K562 (cell line): ENCODE measurements at regions not wholly inside any gene's neighbourhood (a gene's known extent, or its start where the extent isn't known, plus 50 kb on each side); places are given as distances from the start of the nearest gene placed in this dataset.

ENCODE experiments used
- ATAC-seq: fragments of 200-7000 bp; cut with Tn5 transposase; 3 replicates; pipeline ENCODE4 v1.9.1; 2020; ENCODE audit warnings: moderate library complexity
- BruUV-seq: library from RNA; stranded (reverse); fragments of 400-500 nt; replicated peaks from 2 replicates; lab custom pipeline; 2021; lab: Mats Ljungman, UMichigan
- CTCF ChIA-PET: fragments of 300-600 bp; formaldehyde crosslinking; extraction: SDS; loops from one replicate; lab custom pipeline; 2021; ENCODE audit warnings: low intra/inter-chr PET ratio; lab: Yijun Ruan, JAX
- POLR2A ChIA-PET: fragments of 300-600, 350-650 bp; sonication (Branson Sonifier 250); formaldehyde crosslinking; extraction: SDS; loops from one replicate; lab custom pipeline; 2021; ENCODE audit warnings: antibody characterized with exemption, inconsistent platforms; lab: Yijun Ruan, JAX
- DNase-seq, 4 experiments: peaks; one replicate each; pipeline versions ENCODE4 v3.0.0 to v3.0.0-alpha.2; 2011 to 2018; ENCODE audit warnings: low spot score in 3 of 4, mixed read lengths in 3 of 4; ENCODE audit errors: extremely low read depth in 1 of 4
- FAIRE-seq: peaks from 2 replicates; lab custom pipeline; 2011; peaks lifted over from hg19 to GRCh38; lab: Jason Lieb, UNC
- H2AFZ ChIP-seq: 2 replicates; pipeline ENCODE4 v1.6.0; 2011; ENCODE audit warnings: low read depth, low read length, control low read depth, inconsistent platforms
- H3K27ac ChIP-seq: fragments of 200-600 bp; 3 replicates; pipeline ENCODE4 v1.8.0; 2011; ENCODE audit warnings: low read depth, mild to moderate bottlenecking, control low read depth, inconsistent platforms, low read length, moderate library complexity, mixed read lengths; ENCODE audit errors: extremely low read depth
- H3K27me3 ChIP-seq, 2 experiments: fragments of 300-600 bp in 1 of 2; 2 replicates in 1 of 2; 3 replicates in 1 of 2; pipeline versions ENCODE4 v1.6.0 to v1.8.0; 2011; ENCODE audit warnings: inconsistent platforms in 2 of 2, low read length in 2 of 2, mild to moderate bottlenecking in 1 of 2, mixed read lengths in 1 of 2, moderate library complexity in 1 of 2; ENCODE audit not compliant: control insufficient read depth in 2 of 2, insufficient read depth in 2 of 2
- H3K36me3 ChIP-seq: fragments of 300-600 bp; 3 replicates; pipeline ENCODE4 v1.8.0; 2011; ENCODE audit warnings: mild to moderate bottlenecking, low read length, inconsistent platforms; ENCODE audit not compliant: control insufficient read depth, insufficient read depth
- H3K4me1 ChIP-seq, 2 experiments: fragments of 200-600 bp in 1 of 2; replicated peaks in 1 of 2; 2 replicates in 1 of 2; 3 replicates in 1 of 2; pipeline versions ENCODE4 v1.5.1 to v1.8.0; 2011; ENCODE audit warnings: inconsistent platforms in 2 of 2, low read length in 2 of 2, mild to moderate bottlenecking in 1 of 2, mixed read lengths in 1 of 2, moderate library complexity in 1 of 2; ENCODE audit not compliant: control insufficient read depth in 2 of 2, insufficient read depth in 2 of 2
- H3K4me2 ChIP-seq: 2 replicates; pipeline ENCODE4 v1.6.1; 2011; ENCODE audit warnings: low read length, control low read depth, inconsistent platforms, mixed read lengths; ENCODE audit not compliant: insufficient read depth
- H3K4me3 ChIP-seq: fragments of 200-600 bp; sonication (generic), shearing (Covaris generic); 2 replicates; pipeline ENCODE4 v1.5.1; 2016; ENCODE audit warnings: control low read depth, inconsistent platforms
- H3K79me2 ChIP-seq: fragments of 200-600 bp; 3 replicates; pipeline ENCODE4 v1.8.0; 2011; ENCODE audit warnings: low read length, inconsistent platforms; ENCODE audit not compliant: control insufficient read depth, insufficient read depth
- H3K9ac ChIP-seq, 2 experiments: 2 replicates each; pipeline versions ENCODE4 v1.6.0 to v1.6.1; 2011; ENCODE audit warnings: low read depth in 2 of 2, low read length in 2 of 2, control low read depth in 1 of 2, inconsistent platforms in 1 of 2, mild to moderate bottlenecking in 1 of 2, mixed read lengths in 1 of 2; ENCODE audit not compliant: insufficient read depth in 1 of 2
- H3K9me1 ChIP-seq: one replicate; pipeline ENCODE4 v1.6.0; 2011; ENCODE audit warnings: inconsistent platforms, mild to moderate bottlenecking, low read length, moderate library complexity; ENCODE audit not compliant: control insufficient read depth, insufficient read depth
- H3K9me3 ChIP-seq: replicated peaks from 2 replicates; pipeline ENCODE4 v1.5.1; 2011; ENCODE audit warnings: low read depth, low read length, inconsistent platforms; ENCODE audit not compliant: control insufficient read depth, insufficient read depth
- H4K20me1 ChIP-seq: replicated peaks from 2 replicates; pipeline ENCODE4 v1.6.1; 2011; ENCODE audit warnings: low read length, inconsistent platforms, mixed read lengths; ENCODE audit not compliant: control insufficient read depth, insufficient read depth
- ETS2 ChIP-seq: IDR thresholded peaks from 2 replicates; pipeline ENCODE4 v1.6.1; 2016; ENCODE audit warnings: borderline replicate concordance, missing genetic modification characterization, mild to moderate bottlenecking, moderate library complexity, missing compliant biosample characterization; ENCODE audit not compliant: poor library complexity, severe bottlenecking
- LEF1 ChIP-seq: fragments of 450-650 bp; IDR thresholded peaks from 2 replicates; pipeline ENCODE4 v1.6.1; 2016; ENCODE audit warnings: mild to moderate bottlenecking
- MAFK ChIP-seq: IDR thresholded peaks from 2 replicates; pipeline ENCODE4 v1.6.1; 2011; ENCODE audit warnings: low read length, improper control_type of control experiment
- MTA1 ChIP-seq: fragments of 450-650 bp; IDR thresholded peaks from 2 replicates; pipeline ENCODE4 v1.6.1; 2017; ENCODE audit warnings: borderline replicate concordance
- NCOR1 ChIP-seq: fragments of 450-650 bp; IDR thresholded peaks from 2 replicates; pipeline ENCODE4 v1.6.1; 2016; ENCODE audit warnings: mild to moderate bottlenecking, moderate library complexity
- POLR2AphosphoS5 ChIP-seq: IDR thresholded peaks from 2 replicates; pipeline ENCODE4 v1.6.1; 2011; ENCODE audit warnings: mild to moderate bottlenecking, low read depth, low read length, moderate library complexity; ENCODE audit not compliant: control insufficient read depth, insufficient read depth
- ZC3H11A ChIP-seq: IDR thresholded peaks from 2 replicates; pipeline ENCODE4 v1.6.1; 2012; ENCODE audit warnings: low read depth, low read length, improper control_type of control experiment
- ZNF217 ChIP-seq: sonication (generic); formaldehyde crosslinking; IDR thresholded peaks from 2 replicates; pipeline ENCODE4 v1.8.0; 2022; ENCODE audit warnings: mild to moderate bottlenecking, missing genetic modification reagents
- ZNF644 ChIP-seq: fragments of 200-800 bp; sonication (Bioruptor generic); IDR thresholded peaks from 2 replicates; pipeline ENCODE4 v1.6.1; 2016; ENCODE audit warnings: low read depth, missing genetic modification characterization, missing compliant biosample characterization
- WGBS: fragments of 100-300 bp; shearing (Covaris generic); methylation state at CpG from one replicate; pipeline ENCODE4 v1.1.6; 2016; ENCODE audit warnings: low coverage, mixed read lengths; ENCODE audit not compliant: insufficient coverage; ENCODE audit errors: missing lambda C conversion rate; 5-methylcytosine and 5-hydroxymethylcytosine counted together
- in situ Hi-C: fragments of 300-500 bp; cut with MboI; formaldehyde crosslinking; loops from 4 replicates; pipeline ENCODE4 v1.15.0; 2018; ENCODE audit warnings: inconsistent platforms, mixed read lengths
- intact Hi-C: fragments of 100-400 bp; cut with micrococcal nuclease; formaldehyde crosslinking; loops from 2 replicates; pipeline ENCODE4 v1.14.2; 2022
- TF ChIP-seq, protein P1 (sequence below): fragments of 450-650 bp; IDR thresholded peaks from 2 replicates; pipeline ENCODE4 v1.6.1; 2016; ENCODE audit warnings: mild to moderate bottlenecking, moderate library complexity
- TF ChIP-seq, protein P2 (sequence below): fragments of 250-450 bp; sonication (Bioruptor Pico); IDR thresholded peaks from 2 replicates; pipeline ENCODE4 v1.4.0; 2020; ENCODE audit warnings: mild to moderate bottlenecking, moderate library complexity

DNA sequence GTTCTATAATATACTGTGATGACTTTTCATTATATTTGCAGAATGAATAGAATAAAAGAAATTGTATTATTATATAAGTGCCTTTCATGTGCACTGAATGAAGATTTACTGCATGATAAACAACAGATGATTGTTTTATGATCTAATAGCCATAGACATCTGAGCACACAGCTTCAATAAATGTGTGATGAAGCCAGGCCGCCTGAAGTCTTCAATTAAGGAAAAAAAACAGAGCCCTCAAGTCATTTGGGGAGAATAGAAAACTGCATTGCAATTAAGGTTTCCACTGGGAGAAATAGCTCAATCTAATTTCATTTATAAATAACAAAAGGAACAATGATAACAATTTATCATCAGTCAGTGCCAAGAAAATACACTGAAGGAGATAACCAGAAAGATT lies 955.2 kb downstream of the FSTL5 start:
- in situ Hi-C loops = no loop called here
- TF ChIP-seq NCOR1 (no peak), MAFK (no peak), ZNF217 (no peak), MTA1 (no peak), ETS2 (no peak), LEF1 (no peak), ZNF644 (tag) (no peak), POLR2AphosphoS5 (no peak), ZC3H11A (no peak)
- TF ChIP-seq, protein P1, sequence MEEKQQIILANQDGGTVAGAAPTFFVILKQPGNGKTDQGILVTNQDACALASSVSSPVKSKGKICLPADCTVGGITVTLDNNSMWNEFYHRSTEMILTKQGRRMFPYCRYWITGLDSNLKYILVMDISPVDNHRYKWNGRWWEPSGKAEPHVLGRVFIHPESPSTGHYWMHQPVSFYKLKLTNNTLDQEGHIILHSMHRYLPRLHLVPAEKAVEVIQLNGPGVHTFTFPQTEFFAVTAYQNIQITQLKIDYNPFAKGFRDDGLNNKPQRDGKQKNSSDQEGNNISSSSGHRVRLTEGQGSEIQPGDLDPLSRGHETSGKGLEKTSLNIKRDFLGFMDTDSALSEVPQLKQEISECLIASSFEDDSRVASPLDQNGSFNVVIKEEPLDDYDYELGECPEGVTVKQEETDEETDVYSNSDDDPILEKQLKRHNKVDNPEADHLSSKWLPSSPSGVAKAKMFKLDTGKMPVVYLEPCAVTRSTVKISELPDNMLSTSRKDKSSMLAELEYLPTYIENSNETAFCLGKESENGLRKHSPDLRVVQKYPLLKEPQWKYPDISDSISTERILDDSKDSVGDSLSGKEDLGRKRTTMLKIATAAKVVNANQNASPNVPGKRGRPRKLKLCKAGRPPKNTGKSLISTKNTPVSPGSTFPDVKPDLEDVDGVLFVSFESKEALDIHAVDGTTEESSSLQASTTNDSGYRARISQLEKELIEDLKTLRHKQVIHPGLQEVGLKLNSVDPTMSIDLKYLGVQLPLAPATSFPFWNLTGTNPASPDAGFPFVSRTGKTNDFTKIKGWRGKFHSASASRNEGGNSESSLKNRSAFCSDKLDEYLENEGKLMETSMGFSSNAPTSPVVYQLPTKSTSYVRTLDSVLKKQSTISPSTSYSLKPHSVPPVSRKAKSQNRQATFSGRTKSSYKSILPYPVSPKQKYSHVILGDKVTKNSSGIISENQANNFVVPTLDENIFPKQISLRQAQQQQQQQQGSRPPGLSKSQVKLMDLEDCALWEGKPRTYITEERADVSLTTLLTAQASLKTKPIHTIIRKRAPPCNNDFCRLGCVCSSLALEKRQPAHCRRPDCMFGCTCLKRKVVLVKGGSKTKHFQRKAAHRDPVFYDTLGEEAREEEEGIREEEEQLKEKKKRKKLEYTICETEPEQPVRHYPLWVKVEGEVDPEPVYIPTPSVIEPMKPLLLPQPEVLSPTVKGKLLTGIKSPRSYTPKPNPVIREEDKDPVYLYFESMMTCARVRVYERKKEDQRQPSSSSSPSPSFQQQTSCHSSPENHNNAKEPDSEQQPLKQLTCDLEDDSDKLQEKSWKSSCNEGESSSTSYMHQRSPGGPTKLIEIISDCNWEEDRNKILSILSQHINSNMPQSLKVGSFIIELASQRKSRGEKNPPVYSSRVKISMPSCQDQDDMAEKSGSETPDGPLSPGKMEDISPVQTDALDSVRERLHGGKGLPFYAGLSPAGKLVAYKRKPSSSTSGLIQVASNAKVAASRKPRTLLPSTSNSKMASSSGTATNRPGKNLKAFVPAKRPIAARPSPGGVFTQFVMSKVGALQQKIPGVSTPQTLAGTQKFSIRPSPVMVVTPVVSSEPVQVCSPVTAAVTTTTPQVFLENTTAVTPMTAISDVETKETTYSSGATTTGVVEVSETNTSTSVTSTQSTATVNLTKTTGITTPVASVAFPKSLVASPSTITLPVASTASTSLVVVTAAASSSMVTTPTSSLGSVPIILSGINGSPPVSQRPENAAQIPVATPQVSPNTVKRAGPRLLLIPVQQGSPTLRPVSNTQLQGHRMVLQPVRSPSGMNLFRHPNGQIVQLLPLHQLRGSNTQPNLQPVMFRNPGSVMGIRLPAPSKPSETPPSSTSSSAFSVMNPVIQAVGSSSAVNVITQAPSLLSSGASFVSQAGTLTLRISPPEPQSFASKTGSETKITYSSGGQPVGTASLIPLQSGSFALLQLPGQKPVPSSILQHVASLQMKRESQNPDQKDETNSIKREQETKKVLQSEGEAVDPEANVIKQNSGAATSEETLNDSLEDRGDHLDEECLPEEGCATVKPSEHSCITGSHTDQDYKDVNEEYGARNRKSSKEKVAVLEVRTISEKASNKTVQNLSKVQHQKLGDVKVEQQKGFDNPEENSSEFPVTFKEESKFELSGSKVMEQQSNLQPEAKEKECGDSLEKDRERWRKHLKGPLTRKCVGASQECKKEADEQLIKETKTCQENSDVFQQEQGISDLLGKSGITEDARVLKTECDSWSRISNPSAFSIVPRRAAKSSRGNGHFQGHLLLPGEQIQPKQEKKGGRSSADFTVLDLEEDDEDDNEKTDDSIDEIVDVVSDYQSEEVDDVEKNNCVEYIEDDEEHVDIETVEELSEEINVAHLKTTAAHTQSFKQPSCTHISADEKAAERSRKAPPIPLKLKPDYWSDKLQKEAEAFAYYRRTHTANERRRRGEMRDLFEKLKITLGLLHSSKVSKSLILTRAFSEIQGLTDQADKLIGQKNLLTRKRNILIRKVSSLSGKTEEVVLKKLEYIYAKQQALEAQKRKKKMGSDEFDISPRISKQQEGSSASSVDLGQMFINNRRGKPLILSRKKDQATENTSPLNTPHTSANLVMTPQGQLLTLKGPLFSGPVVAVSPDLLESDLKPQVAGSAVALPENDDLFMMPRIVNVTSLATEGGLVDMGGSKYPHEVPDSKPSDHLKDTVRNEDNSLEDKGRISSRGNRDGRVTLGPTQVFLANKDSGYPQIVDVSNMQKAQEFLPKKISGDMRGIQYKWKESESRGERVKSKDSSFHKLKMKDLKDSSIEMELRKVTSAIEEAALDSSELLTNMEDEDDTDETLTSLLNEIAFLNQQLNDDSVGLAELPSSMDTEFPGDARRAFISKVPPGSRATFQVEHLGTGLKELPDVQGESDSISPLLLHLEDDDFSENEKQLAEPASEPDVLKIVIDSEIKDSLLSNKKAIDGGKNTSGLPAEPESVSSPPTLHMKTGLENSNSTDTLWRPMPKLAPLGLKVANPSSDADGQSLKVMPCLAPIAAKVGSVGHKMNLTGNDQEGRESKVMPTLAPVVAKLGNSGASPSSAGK = no peak
- TF ChIP-seq, protein P2, sequence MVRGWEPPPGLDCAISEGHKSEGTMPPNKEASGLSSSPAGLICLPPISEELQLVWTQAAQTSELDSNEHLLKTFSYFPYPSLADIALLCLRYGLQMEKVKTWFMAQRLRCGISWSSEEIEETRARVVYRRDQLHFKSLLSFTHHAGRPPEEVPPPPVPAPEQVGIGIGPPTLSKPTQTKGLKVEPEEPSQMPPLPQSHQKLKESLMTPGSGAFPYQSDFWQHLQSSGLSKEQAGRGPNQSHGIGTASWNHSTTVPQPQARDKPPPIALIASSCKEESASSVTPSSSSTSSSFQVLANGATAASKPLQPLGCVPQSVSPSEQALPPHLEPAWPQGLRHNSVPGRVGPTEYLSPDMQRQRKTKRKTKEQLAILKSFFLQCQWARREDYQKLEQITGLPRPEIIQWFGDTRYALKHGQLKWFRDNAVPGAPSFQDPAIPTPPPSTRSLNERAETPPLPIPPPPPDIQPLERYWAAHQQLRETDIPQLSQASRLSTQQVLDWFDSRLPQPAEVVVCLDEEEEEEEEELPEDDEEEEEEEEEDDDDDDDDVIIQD = no peak

More for the DNA sequence above, 955.2 kb downstream of the FSTL5 start:
- WGBS = 0% methylated on average over 1 of the region's 1 CpG
- H3K27me3 ChIP-seq = no peaks in the 10 kb centered on the region
- no peaks in the 10 kb centered on the region for H4K20me1 ChIP-seq
- no peak overlapping the region for H3K4me3 ChIP-seq
- H3K4me2 ChIP-seq = no peak overlapping the region
- intact Hi-C loops = no loop called here
- no peak overlapping the region for H2AFZ ChIP-seq
- H3K4me1 ChIP-seq = no peaks in the 10 kb centered on the region
- H3K9me1 ChIP-seq = no peaks in the 10 kb centered on the region
- ChIA-PET CTCF (no interaction called here), POLR2A (no interaction called here)
- no peaks in the 10 kb centered on the region for H3K36me3 ChIP-seq
- H3K9ac ChIP-seq = no peak overlapping the region
- BruUV-seq = no TSS peak
- DNase-seq = no peak
- ATAC-seq = no peak
- H3K79me2 ChIP-seq = no peaks in the 10 kb centered on the region
- no peak overlapping the region for H3K27ac ChIP-seq
- FAIRE-seq = no peak
- H3K9me3 ChIP-seq = no peaks in the 10 kb centered on the region
